HCT116 (cell line): ENCODE measurements at regions not wholly inside any gene's neighbourhood (a gene's known extent, or its start where the extent isn't known, plus 50 kb on each side); places are given as distances from the start of the nearest gene placed in this dataset.

Experiments
- ATAC-seq: fragments of 200-7000 bp; cut with Tn5 transposase; 2 replicates; pipeline ENCODE4 v1.9.1; 2020; ENCODE audit warnings: mild to moderate bottlenecking, moderate library complexity
- BruUV-seq: library from RNA; stranded (reverse); fragments of 400-500 nt; replicated peaks from 2 replicates; lab custom pipeline; 2021; lab: Mats Ljungman, UMichigan
- CTCF ChIA-PET: fragments of 300-600 bp; sonication (Branson Sonifier 250); formaldehyde crosslinking; loops from one replicate; lab custom pipeline; 2021; ENCODE audit warnings: antibody characterized with exemption; lab: Charles Lee
- POLR2A ChIA-PET: fragments of 300-600, 350-600 bp; sonication (Branson Sonifier 250); formaldehyde crosslinking; loops from one replicate; lab custom pipeline; 2021; ENCODE audit warnings: antibody characterized with exemption; lab: Charles Lee
- RAD21 ChIA-PET, 2 experiments: fragments of 300-600 bp; sonication (Branson Sonifier 250); formaldehyde crosslinking; loops; one replicate each; lab custom pipeline; 2023; ENCODE audit warnings: low total read pairs in 2 of 2; ENCODE audit not compliant: uncharacterized antibody in 2 of 2, unreplicated experiment in 2 of 2, low non-redundant PET in 1 of 2; lab: Charles Lee
- DNase-seq: peaks from one replicate; pipeline ENCODE4 v3.0.0-alpha.2; 2010; ENCODE audit warnings: low read depth, low spot score
- H2AFZ ChIP-seq: fragments of 200-600 bp; shearing (Covaris generic), sonication (generic); 2 replicates; pipeline ENCODE4 v1.6.1; 2017; ENCODE audit warnings: low read depth, mixed run types, mixed read lengths, antibody characterized with exemption, low read length; ENCODE audit not compliant: poor library complexity, severe bottlenecking
- H3K27ac ChIP-seq: 2 replicates; pipeline ENCODE4 v1.5.1; 2012; ENCODE audit warnings: low read depth, low read length
- H3K27me3 ChIP-seq: fragments of 200-600 bp; sonication (generic); 2 replicates; pipeline ENCODE4 v1.6.1; 2016; ENCODE audit warnings: mixed run types, low read length, mixed read lengths; ENCODE audit not compliant: insufficient read depth
- H3K36me3 ChIP-seq, 2 experiments: fragments of 200-500 bp in 1 of 2; fragments of 200-600 bp in 1 of 2; sonication (Bioruptor generic) in 1 of 2; sonication (generic) in 1 of 2; 2 replicates each; pipeline versions ENCODE4 v1.5.1 to v1.6.1; 2014 to 2016; ENCODE audit warnings: low read length in 2 of 2, inconsistent platforms in 1 of 2, mixed read lengths in 1 of 2, mixed run types in 1 of 2; ENCODE audit not compliant: insufficient read depth in 2 of 2, control insufficient read depth in 1 of 2
- H3K4me1 ChIP-seq, 2 experiments: fragments of 200-600 bp in 1 of 2; sonication (generic) in 1 of 2; 2 replicates each; pipeline versions ENCODE4 v1.5.1 to v1.6.1; 2012 to 2017; ENCODE audit warnings: low read length in 2 of 2, inconsistent platforms in 1 of 2, mild to moderate bottlenecking in 1 of 2, mixed read lengths in 1 of 2, mixed run types in 1 of 2, moderate library complexity in 1 of 2; ENCODE audit not compliant: insufficient read depth in 2 of 2, control insufficient read depth in 1 of 2
- H3K4me2 ChIP-seq: fragments of 200-600 bp; sonication (generic); 2 replicates; pipeline ENCODE4 v1.6.1; 2017; ENCODE audit warnings: mixed run types, low read length, mixed read lengths
- H3K4me3 ChIP-seq, 2 experiments: fragments of 200-600 bp in 1 of 2; sonication (generic) in 1 of 2; replicated peaks in 1 of 2; 2 replicates each; pipeline ENCODE4 v1.5.1; 2011 to 2016; ENCODE audit warnings: low read length in 2 of 2, control low read depth in 1 of 2, low read depth in 1 of 2, mild to moderate bottlenecking in 1 of 2, mixed read lengths in 1 of 2, mixed run types in 1 of 2
- H3K79me2 ChIP-seq: fragments of 200-600 bp; sonication (generic); 2 replicates; pipeline ENCODE4 v1.6.1; 2017; ENCODE audit warnings: mild to moderate bottlenecking, mixed run types, low read length, moderate library complexity, mixed read lengths; ENCODE audit not compliant: insufficient read depth
- H3K9ac ChIP-seq: fragments of 200-600 bp; sonication (generic); 2 replicates; pipeline ENCODE4 v1.6.1; 2016; ENCODE audit warnings: low read length, mixed read lengths
- H3K9me2 ChIP-seq: fragments of 200-600 bp; sonication (generic), shearing (Covaris generic); 2 replicates; pipeline ENCODE4 v1.6.1; 2017; ENCODE audit warnings: mixed run types, mild to moderate bottlenecking, moderate library complexity; ENCODE audit not compliant: insufficient read depth
- H3K9me3 ChIP-seq, 2 experiments: fragments of 200-500 bp in 1 of 2; fragments of 200-600 bp in 1 of 2; sonication (Bioruptor generic) in 1 of 2; sonication (generic) in 1 of 2; 2 replicates each; pipeline ENCODE4 v1.6.1; 2014 to 2017; ENCODE audit warnings: low read length in 2 of 2, mixed read lengths in 2 of 2, inconsistent platforms in 1 of 2, low read depth in 1 of 2, mild to moderate bottlenecking in 1 of 2, mixed run types in 1 of 2, moderate library complexity in 1 of 2; ENCODE audit not compliant: control insufficient read depth in 1 of 2, insufficient read depth in 1 of 2
- H4K20me1 ChIP-seq: fragments of 200-600 bp; sonication (generic), shearing (Covaris generic); 2 replicates; pipeline ENCODE4 v1.6.1; 2017; ENCODE audit warnings: mixed run types, mild to moderate bottlenecking, moderate library complexity; ENCODE audit not compliant: insufficient read depth
- CTCF ChIP-seq, 3 experiments: fragments of 200-600 bp in 1 of 3; sonication (generic) in 1 of 3; IDR thresholded peaks in 2 of 3; conservative IDR thresholded peaks in 1 of 3; 2 replicates each; pipeline ENCODE4 v1.5.1; 2012 to 2017; ENCODE audit warnings: low read depth in 2 of 3, low read length in 2 of 3, antibody characterized with exemption in 1 of 3, borderline replicate concordance in 1 of 3, control low read depth in 1 of 3, mild to moderate bottlenecking in 1 of 3, mixed read lengths in 1 of 3, mixed run types in 1 of 3, moderate library complexity in 1 of 3; ENCODE audit not compliant: insufficient read depth in 1 of 3
- ELF1 ChIP-seq: IDR thresholded peaks from 2 replicates; pipeline ENCODE4 v1.6.1; 2012; ENCODE audit warnings: low read depth, borderline replicate concordance
- EZH2 ChIP-seq: fragments of 200-600 bp; sonication (generic); IDR thresholded peaks from 2 replicates; pipeline ENCODE4 v1.6.1; 2017; ENCODE audit warnings: antibody characterized with exemption, mixed run types
- MAX ChIP-seq: IDR thresholded peaks from 2 replicates; pipeline ENCODE4 v1.6.1; 2012
- POLR2A ChIP-seq: IDR thresholded peaks from 2 replicates; pipeline ENCODE4 v1.7.0; 2011; ENCODE audit warnings: borderline replicate concordance; ENCODE audit not compliant: insufficient read depth, insufficient read length; ENCODE audit errors: extremely low read depth
- POLR2AphosphoS5 ChIP-seq: IDR thresholded peaks from 2 replicates; pipeline ENCODE4 v1.6.1; 2011; ENCODE audit warnings: mild to moderate bottlenecking, low read depth, low read length, moderate library complexity
- REST ChIP-seq: IDR thresholded peaks from 2 replicates; pipeline ENCODE4 v1.6.1; 2012; ENCODE audit warnings: low read depth
- TCF7L2 ChIP-seq: IDR thresholded peaks from 2 replicates; pipeline ENCODE4 v1.7.0; 2011; ENCODE audit warnings: borderline replicate concordance, inconsistent platforms; ENCODE audit not compliant: insufficient read depth, insufficient read length; ENCODE audit errors: extremely low read depth
- YY1 ChIP-seq: IDR thresholded peaks from 2 replicates; pipeline ENCODE4 v1.6.1; 2011; ENCODE audit warnings: low read length, low read depth, moderate library complexity, mild to moderate bottlenecking; ENCODE audit not compliant: insufficient replicate concordance; ENCODE audit errors: extremely low read depth
- intact Hi-C: fragments of 100-400 bp; cut with micrococcal nuclease; formaldehyde crosslinking; loops from 2 replicates; pipeline ENCODE4 v1.10.0; 2022

- H3K79me2 ChIP-seq, result no peaks in the 10 kb centered on the region
- H2AFZ ChIP-seq, result no peak overlapping the region
- no TSS peak for BruUV-seq
- no peak for ATAC-seq
- no peaks in the 10 kb centered on the region for H4K20me1 ChIP-seq
- CTCF ChIA-PET, result no interaction called here
- RAD21 ChIA-PET, result no interaction called here
- POLR2A ChIA-PET, result no interaction called here
- TF ChIP-seq POLR2AphosphoS5, result no peak
- H3K9me3 ChIP-seq, result no peaks in the 10 kb centered on the region
- intact Hi-C loops, result no loop called here
- H3K4me2 ChIP-seq, result no peak overlapping the region
- H3K4me3 ChIP-seq, result no peak overlapping the region
- H3K9ac ChIP-seq, result no peak overlapping the region
- no peaks in the 10 kb centered on the region; the same call in 1 of the 2 replicates for H3K9me2 ChIP-seq
- H3K36me3 ChIP-seq, result no peaks in the 10 kb centered on the region
- H3K27me3 ChIP-seq, result no peaks in the 10 kb centered on the region
- DNase-seq, result no peak
- H3K27ac ChIP-seq, result no peak overlapping the region
- H3K4me1 ChIP-seq, result no peaks in the 10 kb centered on the region
These were observed 1287.6 kb downstream of the STIM2 start for GRCh38 chr4:28148221-28148620.

- H3K79me2 ChIP-seq, result no peaks in the 10 kb centered on the region
- RAD21 ChIA-PET, result no interaction called here
- no peaks in the 10 kb centered on the region for H4K20me1 ChIP-seq
- H3K9ac ChIP-seq, result no peak overlapping the region
- no peaks in the 10 kb centered on the region for H3K27me3 ChIP-seq
- H3K9me2 ChIP-seq, result no peaks in the 10 kb centered on the region; the same call in 1 of the 2 replicates
- no peak overlapping the region for H2AFZ ChIP-seq
- POLR2A ChIA-PET, result no interaction called here
- ATAC-seq (no peak), DNase-seq (no peak)
- intact Hi-C loops, result no loop called here
- no peaks in the 10 kb centered on the region for H3K36me3 ChIP-seq
- no peaks in the 10 kb centered on the region for H3K9me3 ChIP-seq
- no TSS peak for BruUV-seq
- no peak overlapping the region for H3K27ac ChIP-seq
- TF ChIP-seq YY1 (no peak), ELF1 (no peak), TCF7L2 (no peak), POLR2A (no peak), CTCF (IDR thresholded peaks at IDR 0.05 in 2 of 3, conservative IDR thresholded peaks at IDR 0.05 in 1 of 3; ENCODE audit: borderline replicate concordance in 1 of 3, insufficient read depth in 1 of 3, low read depth in 2 of 3, low read length in 2 of 3) (no peak), REST (no peak), POLR2AphosphoS5 (no peak), MAX (no peak), EZH2 (no peak)
- no peak overlapping the region for H3K4me2 ChIP-seq
- CTCF ChIA-PET, result no interaction called here
- H3K4me1 ChIP-seq, result no peaks in the 10 kb centered on the region
- no peak overlapping the region for H3K4me3 ChIP-seq
These were observed 1289.1 kb downstream of the STIM2 start for GRCh38 chr4:28149762-28150161.
